Adrenal gland (tissue), 5 donors: ENCODE measurements at regions not wholly inside any gene's neighbourhood (a gene's known extent, or its start where the extent isn't known, plus 50 kb on each side); places are given as distances from the start of the nearest gene placed in this dataset.

Source experiments
- CTCF ChIP-seq, 6 experiments: fragments of 450-650 bp in 4 of 6; fragments of 200-600 bp in 2 of 6; sonication (generic) in 1 of 6; IDR thresholded peaks; 1 replicate in 5 of 6; 2 replicates in 1 of 6; pipeline versions ENCODE4 v1.5.1 to v1.8.0; 2016 to 2021; ENCODE audit warnings: antibody characterized with exemption in 6 of 6, mild to moderate bottlenecking in 2 of 6, moderate library complexity in 1 of 6
- POLR2A ChIP-seq, 2 donors: fragments of 450-650 bp; IDR thresholded peaks; one replicate each; pipeline ENCODE4 v1.6.1; 2017; ENCODE audit warnings: antibody characterized with exemption in 2 of 2, mild to moderate bottlenecking in 2 of 2, moderate library complexity in 1 of 2
- donor health status: DM: no; HTN: no; CAD: no.

- TF ChIP-seq CTCF (IDR thresholded peaks at IDR 0.05) = no peak
- no peak for TF ChIP-seq POLR2A (IDR thresholded peaks at IDR 0.05)
Measured at GRCh38 chr7:45416846-45417245, 157.3 kb upstream of the ADCY1 start.
